Panc1 (cell line): ENCODE measurements at regions not wholly inside any gene's neighbourhood (a gene's known extent, or its start where the extent isn't known, plus 50 kb on each side); places are given as distances from the start of the nearest gene placed in this dataset.

Experiments
- ATAC-seq: fragments of 200-7000 bp; cut with Tn5 transposase; 2 replicates; pipeline ENCODE4 v1.9.1; 2020; ENCODE audit warnings: mild to moderate bottlenecking, moderate library complexity
- BruUV-seq: library from RNA; stranded (reverse); fragments of 400-500 nt; replicated peaks from 2 replicates; lab custom pipeline; 2021; lab: Mats Ljungman, UMichigan
- CTCF ChIA-PET: fragments of 300-600 bp; sonication (Branson Sonifier 250); formaldehyde crosslinking; loops from one replicate; lab custom pipeline; 2022; ENCODE audit warnings: antibody characterized with exemption; lab: Charles Lee
- POLR2A ChIA-PET: fragments of 300-600 bp; sonication (Branson Sonifier 250); formaldehyde crosslinking; loops from one replicate; lab custom pipeline; 2022; ENCODE audit warnings: antibody characterized with exemption; lab: Charles Lee
- DNase-seq: peaks from one replicate; pipeline ENCODE4 v3.0.0-alpha.2; 2010; ENCODE audit warnings: low read depth, low spot score
- H3K27ac ChIP-seq: 2 replicates; pipeline ENCODE4 v1.5.1; 2011; ENCODE audit warnings: mild to moderate bottlenecking, low read length, inconsistent platforms
- H3K27me3 ChIP-seq: fragments of 200-500 bp; sonication (Bioruptor generic); 2 replicates; pipeline ENCODE4 v1.6.0; 2014; ENCODE audit warnings: low read length, inconsistent platforms; ENCODE audit not compliant: control insufficient read depth, insufficient read depth
- H3K36me3 ChIP-seq: fragments of 200-500 bp; sonication (Bioruptor generic); 2 replicates; pipeline ENCODE4 v1.5.1; 2014; ENCODE audit warnings: inconsistent platforms, mild to moderate bottlenecking, low read length, moderate library complexity; ENCODE audit not compliant: control insufficient read depth, insufficient read depth
- H3K4me1 ChIP-seq: 2 replicates; pipeline ENCODE4 v1.5.1; 2011; ENCODE audit warnings: inconsistent platforms, mild to moderate bottlenecking, low read length, moderate library complexity; ENCODE audit not compliant: control insufficient read depth, insufficient read depth
- H3K4me3 ChIP-seq, 2 experiments: 2 replicates each; pipeline ENCODE4 v1.5.1; 2011 to 2012; ENCODE audit warnings: low read depth in 2 of 2, low read length in 2 of 2, mild to moderate bottlenecking in 2 of 2, inconsistent platforms in 1 of 2, moderate library complexity in 1 of 2
- H3K9me3 ChIP-seq: fragments of 200-500 bp; sonication (Bioruptor generic); 2 replicates; pipeline ENCODE4 v1.5.1; 2014; ENCODE audit warnings: low read depth, mild to moderate bottlenecking, inconsistent platforms, low read length, moderate library complexity; ENCODE audit not compliant: control insufficient read depth, insufficient read depth
- POLR2AphosphoS5 ChIP-seq: IDR thresholded peaks from 2 replicates; pipeline ENCODE4 v1.6.1; 2012; ENCODE audit warnings: mild to moderate bottlenecking, low read depth, low read length, moderate library complexity
- REST ChIP-seq, 2 experiments: IDR thresholded peaks; 2 replicates each; pipeline ENCODE4 v1.6.1; 2011 to 2012; ENCODE audit warnings: low read depth in 2 of 2, control low read depth in 1 of 2, low read length in 1 of 2, mild to moderate bottlenecking in 1 of 2, moderate library complexity in 1 of 2; ENCODE audit not compliant: insufficient read depth in 1 of 2
- SIN3A ChIP-seq: IDR thresholded peaks from 2 replicates; pipeline ENCODE4 v1.6.1; 2012; ENCODE audit warnings: low read depth, mild to moderate bottlenecking, low read length, moderate library complexity, borderline replicate concordance; ENCODE audit not compliant: insufficient read depth
- TCF7L2 ChIP-seq: IDR thresholded peaks from 2 replicates; pipeline ENCODE4 v1.6.1; 2011; ENCODE audit warnings: mild to moderate bottlenecking, low read depth, low read length, inconsistent platforms
- in situ Hi-C: cut with HindIII; loops from 2 replicates; pipeline ENCODE4 v1.10.0; 2016; ENCODE audit warnings: low sequenced_read_pairs, low pct_unique_long_range_greater_than_20kb
- intact Hi-C: fragments of 100-400 bp; cut with micrococcal nuclease; formaldehyde crosslinking; loops from one replicate; pipeline ENCODE4 v1.10.0; 2022; ENCODE audit not compliant: unreplicated experiment
- TF ChIP-seq, protein P1 (sequence below): fragments of 450-650 bp; IDR thresholded peaks from 2 replicates; pipeline ENCODE4 v1.5.1; 2017; ENCODE audit warnings: mild to moderate bottlenecking

DNA sequence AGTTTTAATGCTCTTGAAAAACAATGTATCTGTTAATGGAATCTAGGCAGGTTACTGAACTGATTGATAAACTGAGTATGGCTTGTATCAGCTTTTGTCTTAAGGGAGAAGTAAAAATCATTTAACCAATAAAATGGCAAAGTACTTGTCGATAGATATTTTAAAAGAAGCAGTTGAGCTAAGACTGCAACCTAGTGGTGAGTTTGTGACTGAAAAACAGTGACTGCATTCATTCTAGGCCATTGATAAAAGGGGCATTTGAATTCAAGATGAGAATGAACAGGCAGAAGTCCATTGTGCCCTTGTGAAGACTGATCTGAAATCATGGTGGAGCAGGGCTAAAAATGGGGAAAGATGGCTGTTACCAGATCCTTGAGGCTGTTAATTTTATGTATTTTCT is 59.4 kb upstream of the MSTN start:
- no TSS peak for BruUV-seq
- H3K36me3 ChIP-seq: no peaks in the 10 kb centered on the region
- no peaks in the 10 kb centered on the region; the same call in 1 of the 2 replicates for H3K4me1 ChIP-seq
- CTCF ChIA-PET: no interaction called here
- POLR2A ChIA-PET: no interaction called here
- no peaks in the 10 kb centered on the region for H3K9me3 ChIP-seq
- H3K4me3 ChIP-seq: no peak overlapping the region
- in situ Hi-C loops: no loop called here
- DNase-seq: peak; percentile 12
- no peaks in the 10 kb centered on the region; the same call in 1 of the 2 replicates for H3K27me3 ChIP-seq
- no peak overlapping the region for H3K27ac ChIP-seq
- intact Hi-C loops: no loop called here
- TF ChIP-seq, protein P1, sequence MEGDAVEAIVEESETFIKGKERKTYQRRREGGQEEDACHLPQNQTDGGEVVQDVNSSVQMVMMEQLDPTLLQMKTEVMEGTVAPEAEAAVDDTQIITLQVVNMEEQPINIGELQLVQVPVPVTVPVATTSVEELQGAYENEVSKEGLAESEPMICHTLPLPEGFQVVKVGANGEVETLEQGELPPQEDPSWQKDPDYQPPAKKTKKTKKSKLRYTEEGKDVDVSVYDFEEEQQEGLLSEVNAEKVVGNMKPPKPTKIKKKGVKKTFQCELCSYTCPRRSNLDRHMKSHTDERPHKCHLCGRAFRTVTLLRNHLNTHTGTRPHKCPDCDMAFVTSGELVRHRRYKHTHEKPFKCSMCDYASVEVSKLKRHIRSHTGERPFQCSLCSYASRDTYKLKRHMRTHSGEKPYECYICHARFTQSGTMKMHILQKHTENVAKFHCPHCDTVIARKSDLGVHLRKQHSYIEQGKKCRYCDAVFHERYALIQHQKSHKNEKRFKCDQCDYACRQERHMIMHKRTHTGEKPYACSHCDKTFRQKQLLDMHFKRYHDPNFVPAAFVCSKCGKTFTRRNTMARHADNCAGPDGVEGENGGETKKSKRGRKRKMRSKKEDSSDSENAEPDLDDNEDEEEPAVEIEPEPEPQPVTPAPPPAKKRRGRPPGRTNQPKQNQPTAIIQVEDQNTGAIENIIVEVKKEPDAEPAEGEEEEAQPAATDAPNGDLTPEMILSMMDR: peak; percentile 67
- TF ChIP-seq SIN3A: no peak
- ATAC-seq: no peak

DNA sequence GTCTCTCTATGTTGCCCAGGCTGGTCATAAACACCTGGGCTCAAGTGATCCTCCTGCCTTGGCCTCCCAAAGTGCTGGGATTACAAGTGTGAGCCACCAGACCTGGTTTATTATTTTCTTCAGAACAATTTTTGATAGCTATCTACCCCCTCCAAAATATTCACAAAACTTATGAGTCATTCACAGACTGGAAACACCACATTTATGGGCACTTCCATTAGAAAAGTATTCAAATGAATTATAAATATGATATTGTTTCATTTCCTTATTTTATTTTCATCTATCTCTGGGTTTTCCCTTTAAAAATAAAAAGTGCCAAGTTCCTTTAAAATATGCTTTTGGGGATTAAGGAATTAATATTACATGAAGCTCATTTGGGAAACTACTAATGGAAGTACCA is 58.8 kb upstream of the MSTN start:
- no peaks in the 10 kb centered on the region for H3K36me3 ChIP-seq
- no peaks in the 10 kb centered on the region; the same call in 1 of the 2 replicates for H3K27me3 ChIP-seq
- no peak overlapping the region for H3K27ac ChIP-seq
- ATAC-seq (no peak), DNase-seq (no peak)
- no peak overlapping the region for H3K4me3 ChIP-seq
- intact Hi-C loops (no loop called here), in situ Hi-C loops (no loop called here)
- ChIA-PET POLR2A (no interaction called here), CTCF (interaction anchor here (0.5 kb wide), 1 partner anchor 220 kb away, joined by 4 read pairs; no protein-coding TSS in a partner anchor)
- BruUV-seq: no TSS peak
- TF ChIP-seq TCF7L2: no peak
- no peak for TF ChIP-seq SIN3A
- TF ChIP-seq, protein P1: no peak
- no peak for TF ChIP-seq POLR2AphosphoS5
- no peak for TF ChIP-seq REST (IDR thresholded peaks at IDR 0.05; ENCODE audit: insufficient read depth in 1 of 2, low read depth in 2 of 2, low read length in 1 of 2)
- H3K9me3 ChIP-seq: no peaks in the 10 kb centered on the region
- H3K4me1 ChIP-seq: no peaks in the 10 kb centered on the region; the same call in 1 of the 2 replicates
